ENCODE measurements at regions not wholly inside any gene's neighbourhood (a gene's known extent, or its start where the extent isn't known, plus 50 kb on each side); places are given as distances from the start of the nearest gene placed in this dataset.
"Not testable (repeated sequence)": the region's sequence is repeated elsewhere in the genome, so short reads cannot be mapped to it uniquely, and the experiment has no call there.

DNA sequence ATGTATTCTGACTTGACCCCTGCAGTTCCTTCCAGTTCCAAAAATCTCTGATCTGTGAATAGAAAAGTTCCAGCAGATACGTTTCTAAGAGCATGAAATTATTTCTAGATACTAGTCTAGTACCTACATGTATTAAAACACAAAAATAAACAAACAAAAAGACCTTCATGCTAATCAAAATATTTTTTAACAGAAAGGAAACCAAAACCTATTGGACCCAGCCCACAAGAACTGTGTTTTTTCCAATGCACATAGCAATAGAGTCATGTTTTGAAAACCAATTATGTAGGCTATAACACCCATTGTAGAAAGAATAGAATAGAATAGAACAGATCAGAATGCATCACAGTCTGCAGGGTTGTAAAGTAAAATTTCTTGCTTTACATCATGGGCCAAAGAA is 158.6 kb upstream of the TNFAIP3 start:
- no peak for DNase-seq (ENCODE audit: low read depth)
- TF ChIP-seq, protein P1, sequence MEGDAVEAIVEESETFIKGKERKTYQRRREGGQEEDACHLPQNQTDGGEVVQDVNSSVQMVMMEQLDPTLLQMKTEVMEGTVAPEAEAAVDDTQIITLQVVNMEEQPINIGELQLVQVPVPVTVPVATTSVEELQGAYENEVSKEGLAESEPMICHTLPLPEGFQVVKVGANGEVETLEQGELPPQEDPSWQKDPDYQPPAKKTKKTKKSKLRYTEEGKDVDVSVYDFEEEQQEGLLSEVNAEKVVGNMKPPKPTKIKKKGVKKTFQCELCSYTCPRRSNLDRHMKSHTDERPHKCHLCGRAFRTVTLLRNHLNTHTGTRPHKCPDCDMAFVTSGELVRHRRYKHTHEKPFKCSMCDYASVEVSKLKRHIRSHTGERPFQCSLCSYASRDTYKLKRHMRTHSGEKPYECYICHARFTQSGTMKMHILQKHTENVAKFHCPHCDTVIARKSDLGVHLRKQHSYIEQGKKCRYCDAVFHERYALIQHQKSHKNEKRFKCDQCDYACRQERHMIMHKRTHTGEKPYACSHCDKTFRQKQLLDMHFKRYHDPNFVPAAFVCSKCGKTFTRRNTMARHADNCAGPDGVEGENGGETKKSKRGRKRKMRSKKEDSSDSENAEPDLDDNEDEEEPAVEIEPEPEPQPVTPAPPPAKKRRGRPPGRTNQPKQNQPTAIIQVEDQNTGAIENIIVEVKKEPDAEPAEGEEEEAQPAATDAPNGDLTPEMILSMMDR (IDR thresholded peaks at IDR 0.05; ENCODE audit: control insufficient read depth, insufficient read depth, low read depth, low read length, missing control alignments), result no peak
- H3K4me3 ChIP-seq (ENCODE audit: control insufficient read depth, low read depth, low read length), result no peak overlapping the region

DNA sequence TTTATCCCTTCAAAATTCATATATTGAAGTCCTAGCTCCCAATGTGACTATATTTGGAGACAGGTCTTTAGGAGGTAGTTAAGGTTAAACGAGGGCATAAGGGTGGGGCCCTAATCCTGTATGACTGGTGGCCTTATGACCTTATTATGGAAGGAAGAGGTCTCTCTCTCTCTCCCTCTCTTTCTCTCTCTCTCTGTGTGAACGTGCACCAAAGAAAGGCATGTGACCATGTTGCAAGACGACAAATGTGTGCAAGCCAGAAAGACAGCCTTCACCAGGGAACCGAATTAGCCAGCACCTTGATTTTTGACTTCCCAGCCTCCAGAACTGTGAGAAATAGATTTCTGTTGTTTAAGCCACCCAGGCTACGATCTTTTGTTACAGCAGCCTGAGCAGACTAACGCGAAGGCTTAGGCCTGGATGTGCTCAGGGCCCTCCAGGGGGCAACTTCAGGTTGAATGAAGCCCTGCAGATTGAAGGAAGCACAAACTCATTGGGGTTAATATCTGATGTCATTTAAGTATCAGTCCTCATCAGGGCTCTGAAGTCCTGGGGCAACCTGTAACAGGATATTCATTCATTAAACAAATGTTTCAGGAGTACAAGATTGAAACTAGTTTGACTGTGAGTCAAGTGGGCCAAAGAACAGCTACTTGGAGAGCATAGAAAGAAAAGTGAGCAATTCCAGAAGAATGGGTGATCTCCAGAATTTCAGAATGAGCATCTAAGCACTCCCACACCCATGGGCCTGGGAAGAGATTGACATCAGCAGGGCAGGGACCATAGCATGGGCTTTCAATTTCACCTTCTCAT is 157.4 kb upstream of the TNFAIP3 start:
- H3K4me3 ChIP-seq (ENCODE audit: control insufficient read depth, low read depth, low read length), result no peak overlapping the region
- DNase-seq (ENCODE audit: low read depth), result no peak
- TF ChIP-seq, protein P1 (IDR thresholded peaks at IDR 0.05; ENCODE audit: control insufficient read depth, insufficient read depth, low read depth, low read length, missing control alignments), result no peak

DNA sequence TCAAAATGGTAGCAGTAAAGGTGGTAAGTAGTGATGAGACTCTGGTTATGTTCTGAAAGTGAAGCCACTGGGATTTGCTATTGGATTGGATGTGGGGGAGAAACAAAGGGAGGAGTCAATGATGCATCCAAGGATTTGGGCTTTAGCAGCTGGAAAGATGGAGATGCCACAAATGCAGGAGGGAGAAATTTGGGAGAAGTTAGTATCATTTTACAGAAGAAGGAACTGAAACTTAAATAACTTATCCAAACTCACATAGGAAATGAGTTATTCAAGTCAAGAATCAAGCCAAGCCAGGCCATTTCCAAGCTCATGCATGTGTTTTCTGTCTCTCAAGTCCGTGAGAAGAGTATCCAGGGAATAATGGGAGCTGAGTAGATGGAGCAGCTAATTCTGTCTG is 155.1 kb upstream of the TNFAIP3 start:
- TF ChIP-seq, protein P1 (IDR thresholded peaks at IDR 0.05; ENCODE audit: control insufficient read depth, insufficient read depth, low read depth, low read length, missing control alignments), result no peak
- no peak for DNase-seq (ENCODE audit: low read depth)
- no peak overlapping the region for H3K4me3 ChIP-seq (ENCODE audit: control insufficient read depth, low read depth, low read length)

DNA sequence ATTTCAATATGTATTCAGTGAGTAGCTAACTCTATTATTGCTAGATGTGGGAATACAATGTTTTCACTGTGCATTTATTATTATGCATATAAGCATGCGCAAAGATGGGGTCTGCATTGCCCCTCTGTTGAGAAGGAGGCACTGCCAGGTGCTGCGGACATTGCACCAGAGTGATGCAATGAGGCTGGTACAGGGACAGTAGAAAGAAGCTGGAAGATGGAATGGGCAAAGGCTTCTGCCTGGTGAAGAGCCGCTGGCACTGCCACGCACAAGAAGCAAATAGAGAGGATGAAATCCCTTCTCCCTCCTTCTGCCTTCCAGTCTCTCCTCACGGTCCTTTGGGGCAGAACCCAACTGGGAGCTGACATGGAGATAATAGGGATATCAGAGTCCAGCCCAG is 154.5 kb upstream of the TNFAIP3 start:
- H3K4me3 ChIP-seq (ENCODE audit: control insufficient read depth, low read depth, low read length), result no peak overlapping the region
- no peak for DNase-seq (ENCODE audit: low read depth)
- TF ChIP-seq, protein P1 (IDR thresholded peaks at IDR 0.05; ENCODE audit: control insufficient read depth, insufficient read depth, low read depth, low read length, missing control alignments), result no peak

DNA sequence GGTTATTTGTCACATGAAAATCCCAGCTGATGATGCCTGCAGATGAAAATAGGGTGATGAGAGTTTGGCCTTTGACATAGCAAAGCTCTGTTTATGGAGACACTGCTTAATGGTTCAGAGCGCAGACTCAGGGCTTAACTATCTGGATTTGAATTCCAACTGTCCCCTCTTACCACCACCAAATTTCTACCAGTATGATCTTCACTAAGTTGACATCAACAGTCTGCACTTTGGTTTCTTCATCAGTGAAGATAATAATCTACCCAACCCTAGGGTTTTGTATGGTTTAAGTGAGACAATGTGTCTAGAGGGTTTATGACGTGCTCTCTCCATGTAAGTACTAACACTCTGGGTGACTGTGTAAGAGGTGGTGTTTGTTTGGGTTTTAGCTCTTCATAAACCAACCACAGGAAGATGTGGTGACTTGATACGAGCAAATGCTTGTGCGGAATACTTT is 151.4 kb upstream of the TNFAIP3 start:
- TF ChIP-seq, protein P1 (IDR thresholded peaks at IDR 0.05; ENCODE audit: control insufficient read depth, insufficient read depth, low read depth, low read length, missing control alignments), result no peak
- no peak overlapping the region for H3K4me3 ChIP-seq (ENCODE audit: control insufficient read depth, low read depth, low read length)
- DNase-seq (ENCODE audit: low read depth), result no peak

DNA sequence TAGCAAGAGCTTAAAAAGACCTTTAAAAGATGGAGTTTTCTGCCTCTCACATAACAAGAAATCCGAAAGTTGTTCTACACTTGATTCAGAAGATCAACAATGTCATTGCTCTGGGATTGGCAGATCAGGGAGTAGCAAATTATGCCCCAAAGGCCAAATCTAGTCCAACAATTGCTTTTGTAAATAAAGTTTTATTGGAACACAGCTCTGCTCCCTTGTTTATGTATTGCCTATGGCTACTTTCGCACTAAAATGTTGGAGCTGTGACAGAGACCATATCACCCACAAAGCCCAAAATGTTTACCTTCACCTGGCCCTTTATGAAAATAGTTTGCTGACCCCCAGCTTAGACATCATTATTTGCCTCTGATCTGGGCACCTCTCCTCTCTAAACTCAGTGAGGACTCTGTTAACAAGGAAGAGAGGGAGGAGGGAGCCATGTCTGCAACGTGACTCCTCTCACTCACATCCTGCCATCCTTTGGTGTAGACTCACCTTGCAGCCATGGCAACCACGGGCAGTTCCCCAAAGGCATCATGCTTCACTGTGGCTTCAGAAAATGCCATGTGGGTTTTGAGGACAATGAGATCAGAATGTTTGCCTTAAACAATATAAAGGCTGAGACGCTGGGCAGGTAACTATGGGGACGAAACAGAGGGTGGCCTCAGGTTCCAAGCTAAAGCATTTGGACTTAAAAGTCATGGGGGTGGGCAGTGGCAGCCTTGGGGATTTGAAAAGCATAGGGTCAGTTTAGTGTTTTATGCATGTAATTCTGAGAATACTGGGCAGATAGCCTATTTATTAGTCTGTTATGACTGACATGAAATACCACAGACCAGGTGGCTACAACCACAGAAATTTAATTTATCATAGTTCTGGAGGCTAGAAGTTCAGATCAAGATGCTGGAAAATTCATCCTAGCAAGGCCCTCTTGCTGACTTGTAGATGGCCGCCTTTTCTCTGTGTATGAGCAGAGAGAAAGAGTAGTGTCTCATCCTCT is 149.7 kb upstream of the TNFAIP3 start:
- DNase-seq (ENCODE audit: low read depth), result no peak

DNA sequence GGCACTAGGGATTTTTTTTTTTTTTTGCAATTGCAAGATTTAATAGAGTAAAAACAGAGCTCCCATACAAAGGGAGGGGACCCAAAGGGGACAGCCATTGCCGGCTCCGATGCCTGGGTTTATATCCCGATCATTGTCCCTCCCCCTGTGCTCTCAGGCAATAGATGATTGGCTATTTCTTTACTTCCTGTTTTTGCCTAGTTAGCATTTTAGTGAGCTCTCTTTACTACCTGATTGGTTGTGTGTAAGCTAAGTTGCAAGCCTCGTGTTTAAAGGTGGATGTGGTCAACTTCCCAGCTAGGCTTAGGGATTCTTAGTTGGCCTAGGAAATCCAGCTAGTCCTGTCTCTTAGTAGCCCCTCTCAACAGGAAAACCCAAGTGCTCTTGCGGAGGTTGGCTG is 148.2 kb upstream of the TNFAIP3 start:
- DNase-seq (ENCODE audit: low read depth); H3K4me3 ChIP-seq (ENCODE audit: control insufficient read depth, low read depth, low read length): not testable (repeated sequence)

More for the DNA sequence above, 149.7 kb upstream of the TNFAIP3 start:
- TF ChIP-seq, protein P1 (IDR thresholded peaks at IDR 0.05; ENCODE audit: control insufficient read depth, insufficient read depth, low read depth, low read length, missing control alignments), result no peak
- no peak overlapping the region for H3K4me3 ChIP-seq (ENCODE audit: control insufficient read depth, low read depth, low read length)
